NCI-H345 treated with DMSO at 0.1 percent for 48 hours (cell line): ENCODE measurements at regions not wholly inside any gene's neighbourhood (a gene's known extent, or its start where the extent isn't known, plus 50 kb on each side); places are given as distances from the start of the nearest gene placed in this dataset.
"Not testable (repeated sequence)": the region's sequence is repeated elsewhere in the genome, so short reads cannot be mapped to it uniquely, and the experiment has no call there.

Source experiments
- DNase-seq: peaks from one replicate; lab custom pipeline; 2025; ENCODE audit not compliant: unreplicated experiment; lab: John Stamatoyannopoulos, UW

DNA sequence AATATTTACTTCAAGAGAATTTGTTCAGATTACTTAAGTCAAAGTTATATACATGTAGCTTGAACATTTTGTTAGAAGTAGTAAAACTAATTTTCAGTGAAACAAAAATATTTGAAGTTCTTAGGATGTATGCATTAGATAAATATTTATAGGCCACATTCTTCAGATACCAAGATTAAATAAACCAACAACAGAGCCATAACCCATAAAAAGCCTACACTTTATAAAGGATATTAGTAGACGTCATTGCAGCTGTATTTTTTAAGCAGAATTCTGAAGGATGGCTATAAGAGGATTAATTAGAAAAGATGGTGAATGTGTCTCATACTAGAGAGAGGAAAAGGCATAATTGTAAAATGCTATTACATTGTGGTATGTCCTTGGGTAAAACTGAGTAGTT lies 449.7 kb upstream of the ALCAM start:
- no peak for DNase-seq

DNA sequence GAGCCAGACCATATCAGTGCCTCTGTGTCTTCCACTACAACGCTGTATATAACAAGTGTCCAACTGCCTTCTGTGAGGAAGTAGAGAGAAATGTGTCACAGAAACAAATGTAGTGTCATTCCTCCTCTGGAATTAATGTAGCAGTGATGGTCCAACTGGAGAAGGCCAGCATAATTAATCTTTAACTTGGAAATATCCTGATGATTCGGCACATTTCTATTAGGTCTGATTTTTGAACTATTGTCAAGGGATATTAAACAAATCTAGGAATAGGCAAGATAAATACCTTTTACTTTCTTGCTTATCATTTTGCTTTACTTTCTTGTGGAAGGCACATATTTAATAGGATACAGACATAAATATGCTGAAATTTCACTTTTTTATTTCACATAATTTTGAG lies 446.2 kb upstream of the ALCAM start:
- no peak for DNase-seq

DNA sequence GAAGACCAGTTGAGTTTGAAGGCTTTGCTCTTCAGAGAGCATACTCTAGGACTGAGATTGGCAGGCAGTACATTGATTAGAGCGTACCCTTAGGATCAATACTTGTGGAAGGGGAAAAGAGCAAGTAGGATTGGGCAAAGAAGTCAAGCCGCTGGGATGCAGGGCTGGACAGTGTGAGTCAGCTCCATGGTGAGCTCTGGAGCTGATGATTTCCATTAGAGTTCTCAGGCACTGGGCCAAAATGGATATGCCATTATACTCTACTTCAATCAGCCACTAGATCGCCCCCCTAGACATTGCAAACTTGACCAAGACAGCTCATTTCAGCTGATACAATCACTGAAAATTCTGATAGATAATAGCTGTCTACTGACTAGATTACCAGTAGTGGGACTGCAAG lies 432.7 kb upstream of the ALCAM start:
- no peak for DNase-seq

DNA sequence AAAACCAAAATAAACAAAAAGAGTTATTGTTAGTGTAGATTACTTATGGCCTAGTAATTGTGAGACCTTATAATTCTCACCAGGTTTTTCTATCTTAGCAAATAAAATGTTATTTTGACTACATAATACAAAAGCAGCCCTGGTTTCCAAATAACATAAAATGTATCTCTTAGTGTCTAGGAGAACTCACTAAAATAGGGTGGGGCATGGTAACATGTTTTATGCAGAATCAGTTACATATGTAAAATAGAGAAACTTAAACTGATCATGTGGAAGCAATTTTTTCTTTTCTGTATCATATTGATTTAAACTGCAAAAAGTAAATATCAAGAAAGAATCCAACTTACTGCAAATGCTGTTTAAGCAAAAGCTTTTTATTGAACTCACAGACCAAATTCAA lies 431.1 kb upstream of the ALCAM start:
- no peak for DNase-seq

DNA sequence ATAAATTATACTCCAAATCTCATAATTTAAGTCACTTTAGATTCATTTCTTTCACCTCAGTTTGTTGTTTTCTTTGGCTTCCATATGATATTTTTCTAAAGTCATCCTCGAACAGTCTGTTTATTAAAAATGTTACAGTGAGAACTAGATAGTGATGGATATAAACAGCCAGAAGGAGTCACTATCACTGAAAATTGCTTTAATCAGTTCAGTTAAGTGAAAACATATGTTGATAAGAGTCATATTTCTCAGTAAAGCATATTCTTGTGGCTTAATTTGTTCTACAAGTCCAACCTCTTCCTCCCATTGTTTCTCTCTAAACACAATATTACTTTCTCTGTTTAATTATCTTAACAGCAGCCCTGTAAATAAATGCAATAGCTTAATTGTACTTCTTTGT lies 427.5 kb upstream of the ALCAM start:
- no peak for DNase-seq

DNA sequence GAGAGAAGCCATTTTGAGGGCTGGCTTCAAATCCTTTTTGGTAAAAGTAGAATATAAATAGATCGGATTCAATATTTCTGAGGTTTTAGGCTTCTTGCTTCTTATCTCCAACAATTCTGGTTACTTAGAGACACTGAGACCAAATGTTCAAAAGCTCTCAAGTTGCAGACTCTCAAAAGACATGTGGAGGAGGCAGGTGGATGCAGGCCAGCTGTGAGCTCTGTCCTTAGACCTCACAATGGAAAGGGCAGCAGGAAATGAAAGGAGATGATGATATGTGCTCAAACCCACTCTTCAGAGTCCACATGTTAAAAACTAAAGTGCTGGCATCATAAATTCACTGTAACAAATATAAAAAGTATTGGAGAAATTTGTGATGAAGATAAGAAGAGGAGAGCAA lies 424.9 kb upstream of the ALCAM start:
- DNase-seq, result no peak

DNA sequence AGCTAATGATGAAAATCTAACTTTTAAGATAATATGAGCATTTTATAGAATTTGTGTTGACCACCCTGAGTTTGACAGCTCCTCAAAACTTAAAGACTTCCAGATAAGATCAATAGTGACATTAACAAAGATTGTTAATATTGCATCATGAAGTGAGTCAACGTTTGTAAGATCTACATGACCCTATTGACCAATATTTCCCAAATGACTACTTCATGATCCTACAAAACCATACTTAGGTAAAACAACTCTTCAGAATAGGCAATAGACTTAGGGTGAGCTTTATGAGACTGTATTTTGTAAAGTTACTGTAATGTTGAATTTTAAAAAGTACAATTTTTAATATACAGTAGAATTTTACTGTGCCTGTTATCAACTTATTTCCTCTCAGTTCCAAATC lies 422.7 kb upstream of the ALCAM start:
- no peak for DNase-seq

DNA sequence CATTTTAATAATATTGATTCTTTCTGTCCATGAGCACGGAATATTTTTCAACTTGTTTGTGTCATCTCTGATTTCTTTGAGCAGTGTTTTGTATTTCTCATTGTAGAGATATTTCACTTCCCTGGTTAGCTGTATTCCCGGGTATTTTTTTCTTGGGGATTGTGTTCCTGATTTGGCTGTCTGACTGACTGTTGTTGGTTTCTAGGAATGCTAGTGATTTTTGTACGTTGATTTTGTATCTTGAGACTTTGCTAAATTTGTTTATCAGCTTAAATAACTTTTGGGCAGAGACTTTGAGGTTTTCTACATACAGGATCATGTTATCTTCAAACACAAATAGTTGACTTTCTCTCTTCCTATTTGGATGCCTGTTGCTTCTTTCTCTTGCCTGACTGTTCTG lies 418.8 kb upstream of the ALCAM start:
- no peak for DNase-seq

DNA sequence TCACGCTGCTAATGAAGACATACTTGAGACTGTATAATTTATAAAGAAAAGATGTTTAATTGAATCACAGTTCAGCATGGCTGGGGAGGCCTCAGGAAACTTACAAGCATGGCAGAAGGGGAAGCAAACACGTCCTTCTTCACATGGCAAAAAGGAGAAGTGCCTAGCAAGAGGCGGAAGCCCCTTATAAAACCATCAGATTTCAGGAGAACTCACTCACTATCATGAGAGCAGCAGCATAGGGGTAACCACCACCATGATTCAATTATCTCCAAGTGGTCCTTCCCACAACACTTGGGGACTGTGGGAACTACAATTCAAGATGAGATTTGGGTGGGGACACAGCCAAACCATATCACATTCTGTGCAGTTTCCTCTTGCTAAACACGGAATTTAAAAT lies 416.9 kb upstream of the ALCAM start:
- not testable (repeated sequence) for DNase-seq

DNA sequence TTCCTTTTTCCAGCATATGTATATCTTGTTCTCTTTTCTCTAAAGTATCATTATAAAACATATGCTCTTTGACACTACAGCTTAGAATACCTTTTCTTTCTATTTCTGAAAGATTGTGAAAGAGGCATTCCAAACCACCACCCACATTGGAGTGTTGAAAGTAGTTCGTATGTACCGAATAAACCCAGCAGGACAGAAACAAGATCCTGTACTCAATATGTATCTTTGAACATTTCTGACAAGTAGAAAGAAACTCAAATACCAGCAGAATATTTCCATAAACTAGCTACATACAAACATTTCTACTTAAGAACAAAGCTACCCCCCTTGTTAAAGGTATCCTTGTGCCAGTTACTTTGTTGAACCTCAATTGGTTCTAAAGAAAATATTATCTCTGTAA lies 415.3 kb upstream of the ALCAM start:
- DNase-seq, result no peak

DNA sequence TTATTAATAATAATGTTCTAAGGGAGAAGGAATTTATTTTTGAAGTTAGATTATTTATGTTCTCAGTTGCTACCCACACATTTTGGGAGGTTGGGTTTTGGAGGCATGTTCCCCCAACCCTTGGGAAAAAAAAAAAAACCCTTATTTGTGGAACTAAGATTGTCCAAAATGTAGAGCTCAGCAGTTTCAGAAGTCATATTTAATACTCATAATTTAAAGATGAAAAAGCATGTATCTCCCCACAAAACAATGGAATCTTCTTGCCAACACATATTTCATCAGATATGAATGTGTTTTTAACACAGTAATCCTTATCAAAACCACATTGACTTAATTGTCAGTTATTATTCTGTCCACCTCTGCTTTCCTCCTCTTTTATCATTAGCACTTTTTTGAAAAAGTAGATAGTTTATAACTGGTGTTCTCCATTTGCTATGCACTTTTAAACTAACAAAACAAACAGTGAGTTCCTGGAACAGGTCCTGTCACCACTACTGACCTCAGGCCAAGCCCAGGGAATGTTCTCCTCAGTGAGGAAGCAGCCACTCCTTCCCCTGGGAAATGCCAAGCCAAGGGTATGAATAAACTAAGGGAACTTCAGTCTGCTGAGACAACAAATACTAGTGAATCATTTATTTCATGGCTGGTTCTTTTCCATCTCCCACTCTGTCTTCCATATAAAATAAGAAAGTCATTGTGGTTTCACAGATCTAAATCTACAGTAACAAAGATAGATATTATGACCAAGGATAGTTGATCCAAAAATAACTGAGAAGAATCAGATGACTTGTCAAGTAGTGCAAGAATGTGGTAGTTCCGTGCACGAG lies 414.4 kb upstream of the ALCAM start:
- DNase-seq, result no peak

DNA sequence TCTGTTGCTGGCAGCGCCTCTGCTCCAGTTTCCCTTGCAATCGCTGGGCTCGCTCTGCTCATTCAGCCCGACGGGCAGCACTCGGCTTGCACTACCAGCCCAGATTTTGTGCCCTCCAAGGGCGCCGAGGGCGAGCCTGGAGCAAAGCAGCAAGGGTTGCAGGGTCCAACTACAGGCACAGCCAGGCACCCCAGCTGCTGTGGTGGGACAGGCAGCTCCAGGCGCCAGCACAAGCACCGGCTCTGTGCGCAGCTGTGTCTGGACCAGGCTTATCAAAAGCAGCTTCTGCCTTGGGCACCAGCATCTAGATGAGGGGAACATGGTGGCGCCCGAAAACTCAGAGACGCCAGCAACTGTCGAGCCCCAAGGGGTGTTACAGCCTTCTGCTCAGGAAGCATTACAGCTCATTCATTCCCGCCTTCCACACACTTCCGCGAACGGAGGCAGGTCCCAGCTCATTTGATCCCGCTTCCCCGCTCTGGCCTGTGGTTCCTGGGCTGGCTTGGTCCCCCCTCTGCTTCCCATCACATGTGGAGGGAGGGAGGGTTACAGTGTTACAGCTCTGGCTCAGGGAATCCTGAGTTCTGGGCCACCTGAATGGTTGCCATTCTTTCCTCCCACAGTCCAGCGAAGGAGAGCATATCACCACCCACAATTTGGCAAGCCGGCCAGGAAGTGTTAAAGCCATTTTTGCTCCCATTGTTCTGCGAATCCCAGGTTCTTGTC lies 409.9 kb upstream of the ALCAM start:
- no peak for DNase-seq

DNA sequence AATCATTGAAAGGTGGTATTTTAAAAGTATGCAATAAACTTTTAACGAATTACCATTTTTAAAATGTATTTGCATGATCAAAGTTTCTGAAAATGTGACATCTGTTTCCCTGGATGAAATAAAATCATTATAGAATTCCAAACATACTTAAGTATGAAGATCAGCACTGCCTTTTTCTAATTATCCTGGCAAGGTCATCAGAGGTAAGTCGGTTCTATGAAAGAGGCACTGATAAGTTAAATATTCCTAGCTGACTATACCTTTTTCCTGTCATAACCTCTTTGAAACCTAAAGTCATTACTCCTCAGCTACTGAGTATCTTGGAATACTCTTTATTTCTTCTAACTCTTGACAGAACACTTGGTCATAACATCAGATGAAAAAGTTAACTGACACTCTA lies 406.1 kb upstream of the ALCAM start:
- DNase-seq, result no peak

DNA sequence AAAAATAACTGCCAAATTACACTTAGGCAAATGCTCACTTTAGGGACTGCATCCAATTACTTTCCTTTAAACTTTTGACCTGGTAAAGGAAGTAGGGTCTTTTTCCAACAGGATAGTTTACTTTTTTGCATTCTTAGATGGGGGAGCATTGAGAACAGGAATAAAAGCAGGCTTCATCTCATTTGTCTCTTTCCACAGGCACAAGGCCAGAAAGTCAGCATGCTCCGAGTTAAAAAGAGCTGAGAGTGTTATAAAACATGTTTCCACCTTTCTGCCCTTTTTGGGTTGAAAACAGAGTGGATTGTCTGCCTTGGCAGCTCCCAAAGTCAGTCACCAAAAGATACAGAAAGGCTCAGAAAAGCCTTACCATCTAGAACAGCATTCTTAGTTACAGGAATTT lies 404.9 kb upstream of the ALCAM start:
- no peak for DNase-seq

DNA sequence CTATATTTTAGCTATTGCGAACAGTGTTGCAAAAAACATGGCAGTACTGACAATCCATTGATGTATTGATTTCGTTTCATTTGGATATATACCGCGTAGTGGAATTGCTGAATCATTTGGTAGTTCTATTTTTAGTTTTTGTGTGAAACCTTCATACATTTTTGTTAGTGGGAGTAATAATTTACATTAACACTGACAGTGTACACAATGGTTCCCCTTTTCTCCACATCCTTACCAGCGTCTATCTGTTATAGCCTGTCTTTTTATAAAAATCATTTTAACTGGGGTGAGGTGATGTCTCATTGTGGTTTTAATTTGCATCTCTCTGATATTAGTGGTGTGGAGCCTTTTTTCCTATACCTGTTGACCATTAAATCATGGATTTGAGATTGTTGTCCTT lies 392.4 kb upstream of the ALCAM start:
- DNase-seq, result no peak

DNA sequence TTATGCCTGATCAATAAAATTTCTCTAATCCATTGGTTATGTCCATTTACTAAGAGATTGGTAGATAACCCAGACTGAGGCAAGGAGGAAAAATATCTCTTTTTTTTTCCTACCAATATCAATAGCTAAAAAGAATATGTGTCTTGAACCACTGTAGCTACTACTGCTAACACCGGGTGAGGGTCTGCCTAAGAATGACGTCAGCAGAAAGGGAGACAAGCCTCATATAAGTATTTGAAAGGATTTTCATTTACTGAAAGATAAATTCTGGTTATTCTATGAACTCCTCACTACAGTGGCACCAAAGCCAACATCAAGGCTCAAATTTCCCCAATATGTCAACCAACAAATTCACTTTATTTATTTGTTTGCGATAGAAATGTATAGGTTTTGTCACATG lies 389.0 kb upstream of the ALCAM start:
- no peak for DNase-seq

DNA sequence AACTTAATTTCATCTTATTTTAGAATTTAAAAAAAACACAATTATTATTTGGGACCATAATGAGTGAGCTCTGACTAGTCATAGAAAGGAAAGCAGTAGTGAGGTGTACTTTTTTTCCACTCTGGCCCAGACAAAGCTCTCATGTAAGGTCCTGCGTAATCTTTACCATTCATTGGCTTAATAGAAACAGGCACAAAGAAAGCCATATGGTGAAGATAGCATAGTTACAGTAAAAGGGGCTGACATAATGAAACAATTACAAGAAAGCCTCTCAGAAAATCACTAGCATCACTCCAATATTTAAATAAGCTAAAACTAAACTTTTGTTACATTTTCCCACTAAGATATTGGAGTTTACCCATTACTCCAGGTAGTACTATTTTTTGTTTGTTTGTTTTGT lies 384.6 kb upstream of the ALCAM start:
- no peak for DNase-seq

DNA sequence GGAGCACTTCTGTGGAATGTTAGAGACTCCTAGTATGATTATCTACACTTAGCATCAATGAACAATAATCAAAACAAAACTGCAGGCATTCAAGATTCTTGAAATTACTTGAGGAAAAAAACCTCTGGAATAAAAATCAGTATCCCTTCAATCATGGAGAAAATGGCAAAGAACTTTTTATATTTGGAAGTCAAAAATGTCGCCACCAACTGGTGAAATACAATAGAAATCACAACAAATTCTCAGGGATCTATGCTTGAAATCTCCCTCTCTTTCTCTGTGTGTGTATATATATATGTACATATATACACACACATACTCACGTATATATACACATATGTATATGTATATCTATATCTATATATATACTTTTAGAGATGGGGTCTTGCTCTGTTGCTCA lies 378.9 kb upstream of the ALCAM start:
- no peak for DNase-seq

DNA sequence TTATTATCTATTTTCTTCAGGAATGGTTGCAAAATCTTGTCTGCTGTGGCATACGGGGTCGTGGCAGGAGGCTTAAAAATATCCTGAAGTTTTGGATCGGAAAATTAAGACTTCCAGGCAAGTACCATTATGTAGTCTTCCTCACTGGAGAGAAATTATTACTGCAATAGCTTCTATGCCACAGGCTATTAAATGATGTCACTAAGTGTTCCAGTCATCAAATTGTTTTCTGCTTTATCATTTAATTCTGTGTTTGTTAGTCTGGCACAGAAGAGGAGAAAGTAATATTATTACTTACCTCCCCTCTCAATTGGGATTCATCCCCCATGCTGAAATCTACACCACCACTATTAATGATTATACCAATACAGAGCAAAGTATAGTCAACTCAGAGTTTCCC lies 378.2 kb upstream of the ALCAM start:
- no peak for DNase-seq

DNA sequence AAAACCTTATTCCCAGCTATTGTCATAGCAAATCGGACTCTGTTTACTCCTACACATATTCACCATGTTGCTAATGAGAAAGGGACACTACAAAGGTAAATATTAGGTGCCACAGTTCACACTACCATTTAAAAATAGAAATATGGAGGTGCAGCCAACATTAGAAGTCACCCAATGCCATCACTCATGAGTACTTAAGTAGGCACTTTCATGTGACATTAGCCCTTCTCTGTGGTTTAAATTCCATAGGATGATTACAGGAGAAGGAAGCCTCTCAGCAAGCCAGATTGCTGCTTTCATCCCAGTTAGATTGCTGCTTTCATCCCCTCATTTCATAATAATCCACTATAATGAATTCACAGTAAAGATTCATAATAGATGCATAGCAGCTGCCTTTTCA lies 376.8 kb upstream of the ALCAM start:
- no peak for DNase-seq

DNA sequence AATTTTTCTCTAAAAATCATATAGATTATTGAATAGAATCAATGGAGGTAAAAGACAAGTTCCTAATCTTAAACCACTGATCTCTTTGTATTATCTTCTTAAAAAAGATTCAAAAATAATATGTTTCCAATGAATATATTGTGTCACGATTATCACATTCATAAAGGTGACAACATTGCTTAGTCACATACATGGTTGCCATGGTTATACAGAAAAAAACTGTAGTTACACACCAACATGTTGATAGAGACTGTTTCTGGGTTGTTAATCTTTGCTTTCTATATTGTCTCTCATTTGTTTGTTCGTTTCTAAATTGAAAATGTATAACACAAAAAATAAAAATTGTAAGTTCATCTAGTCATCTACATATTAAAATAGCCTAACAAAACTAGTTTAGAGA lies 376.0 kb upstream of the ALCAM start:
- no peak for DNase-seq

DNA sequence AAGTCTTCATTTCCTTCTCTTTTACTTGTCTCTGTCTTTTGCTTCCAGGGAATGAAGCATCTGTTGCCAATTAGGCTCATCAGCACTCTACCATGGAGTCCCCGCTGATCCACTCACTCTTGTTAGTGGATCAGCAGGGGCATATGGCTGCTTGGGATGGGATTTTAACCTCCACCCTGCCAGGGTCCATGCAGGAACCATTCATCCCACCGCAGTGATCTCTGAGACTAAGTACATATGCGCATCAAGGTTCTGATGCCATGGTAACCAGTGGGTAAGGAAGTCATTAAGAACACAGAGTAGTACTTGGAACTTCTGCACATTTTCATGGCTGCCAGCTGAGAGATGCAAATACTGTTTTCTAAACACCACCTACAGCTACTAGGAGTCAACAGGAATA lies 374.0 kb upstream of the ALCAM start:
- no peak for DNase-seq

DNA sequence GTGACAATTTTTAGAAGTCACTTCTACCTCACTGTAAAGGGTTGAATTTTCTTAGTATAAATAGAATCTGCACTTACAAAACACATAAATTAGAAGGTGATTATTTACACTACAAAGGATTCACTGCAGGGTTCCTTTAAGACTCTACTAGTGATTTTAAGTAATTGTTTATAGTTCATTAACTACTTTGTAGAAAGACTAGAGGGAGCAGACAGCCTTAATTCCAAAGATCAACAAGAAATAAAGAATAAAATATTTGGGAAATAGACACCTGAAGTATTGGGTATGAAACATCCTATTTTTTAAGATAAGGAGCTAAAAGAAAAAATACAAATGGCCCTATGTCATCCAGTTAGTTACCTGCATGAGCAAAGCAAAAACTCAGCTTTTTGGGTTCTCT lies 360.5 kb upstream of the ALCAM start:
- DNase-seq, result no peak
